GM12878 (cell line): ENCODE measurements at regions not wholly inside any gene's neighbourhood (a gene's known extent, or its start where the extent isn't known, plus 50 kb on each side); places are given as distances from the start of the nearest gene placed in this dataset.

Experiments
- CTCF ChIP-seq, 3 experiments: IDR thresholded peaks in 2 of 3; conservative IDR thresholded peaks in 1 of 3; 2 replicates each; pipeline ENCODE4 v1.5.1; 2011; ENCODE audit warnings: low read depth in 3 of 3, low read length in 3 of 3, mild to moderate bottlenecking in 3 of 3, control low read depth in 2 of 3, moderate library complexity in 2 of 3, inconsistent platforms in 1 of 3, mixed read lengths in 1 of 3; ENCODE audit not compliant: control insufficient read depth in 2 of 3, insufficient read depth in 1 of 3; ENCODE audit errors: extremely low read depth in 1 of 3
- IRF5 ChIP-seq: fragments of 450-650 bp; IDR thresholded peaks from 2 replicates; pipeline ENCODE4 v1.6.1; 2017; ENCODE audit warnings: borderline replicate concordance
- RAD21 ChIP-seq: IDR thresholded peaks from 2 replicates; pipeline ENCODE4 v1.6.1; 2011; ENCODE audit warnings: mild to moderate bottlenecking, low read depth, low read length, moderate library complexity; ENCODE audit not compliant: insufficient read depth
- ZNF274 ChIP-seq: IDR thresholded peaks from one replicate; pipeline ENCODE4 v1.8.0; 2011; ENCODE audit not compliant: insufficient read length, insufficient read depth

- TF ChIP-seq IRF5 (no peak), CTCF (IDR thresholded peaks at IDR 0.05 in 2 of 3, conservative IDR thresholded peaks at IDR 0.05 in 1 of 3; ENCODE audit: control insufficient read depth in 2 of 3, extremely low read depth in 1 of 3, insufficient read depth in 1 of 3, low read depth in 3 of 3, low read length in 3 of 3) (no peak), ZNF274 (no peak), RAD21 (no peak)
Observed at GRCh38 chr16:22732400-22732799, 81.6 kb upstream of the HS3ST2 start.
